PFSK-1 (cell line): ENCODE measurements at regions not wholly inside any gene's neighbourhood (a gene's known extent, or its start where the extent isn't known, plus 50 kb on each side); places are given as distances from the start of the nearest gene placed in this dataset.

ENCODE experiments used
- FOXP2 ChIP-seq: optimal IDR thresholded peaks from 2 replicates; pipeline ENCODE3; 2011; ENCODE audit warnings: borderline replicate concordance, control low read depth, inconsistent platforms; ENCODE audit not compliant: insufficient read depth; ENCODE audit errors: extremely low read length, extremely low read depth
- POLR2AphosphoS5 ChIP-seq: IDR thresholded peaks from 2 replicates; pipeline ENCODE4 v1.6.1; 2012; ENCODE audit warnings: low read depth, mild to moderate bottlenecking, control low read depth, low read length, moderate library complexity
- REST ChIP-seq, 2 experiments: IDR thresholded peaks; 2 replicates each; pipeline versions ENCODE4 v1.6.1 to v1.8.0; 2011 to 2012; ENCODE audit warnings: low read depth in 2 of 2, low read length in 2 of 2, control low read depth in 1 of 2, inconsistent platforms in 1 of 2, mild to moderate bottlenecking in 1 of 2, moderate library complexity in 1 of 2; ENCODE audit not compliant: insufficient read depth in 1 of 2
- SIN3A ChIP-seq: IDR thresholded peaks from 2 replicates; pipeline ENCODE4 v1.6.1; 2012; ENCODE audit warnings: mild to moderate bottlenecking, low read length, moderate library complexity, borderline replicate concordance; ENCODE audit not compliant: insufficient read depth
- TAF1 ChIP-seq: IDR thresholded peaks from 2 replicates; pipeline ENCODE4 v1.6.1; 2012; ENCODE audit warnings: low read length, control low read depth, borderline replicate concordance; ENCODE audit not compliant: insufficient read depth

GRCh38 chr4:136754810-136755530 is 777.3 kb downstream of the PCDH18 start:
- no peak for TF ChIP-seq TAF1
- no peak for TF ChIP-seq POLR2AphosphoS5
- TF ChIP-seq FOXP2 = no peak
- TF ChIP-seq SIN3A = no peak
- TF ChIP-seq REST (IDR thresholded peaks at IDR 0.05; ENCODE audit: insufficient read depth in 1 of 2, low read depth in 2 of 2, low read length in 2 of 2) = no peak

GRCh38 chr4:136751556-136751955 is 780.7 kb downstream of the PCDH18 start:
- TF ChIP-seq FOXP2 = no peak

- TF ChIP-seq TAF1 = no peak
- no peak for TF ChIP-seq POLR2AphosphoS5
- no peak for TF ChIP-seq SIN3A
- TF ChIP-seq REST (IDR thresholded peaks at IDR 0.05; ENCODE audit: insufficient read depth in 1 of 2, low read depth in 2 of 2, low read length in 2 of 2) = no peak
- TF ChIP-seq FOXP2 = no peak
Measured at GRCh38 chr4:136750897-136751296, 781.4 kb downstream of the PCDH18 start.

- TF ChIP-seq REST (IDR thresholded peaks at IDR 0.05; ENCODE audit: insufficient read depth in 1 of 2, low read depth in 2 of 2, low read length in 2 of 2) (no peak), TAF1 (no peak), SIN3A (no peak), FOXP2 (no peak), POLR2AphosphoS5 (no peak)
Measured at GRCh38 chr4:136749989-136750388, 782.3 kb downstream of the PCDH18 start.

GRCh38 chr4:136748773-136749172 is 783.5 kb downstream of the PCDH18 start:
- TF ChIP-seq REST (IDR thresholded peaks at IDR 0.05; ENCODE audit: insufficient read depth in 1 of 2, low read depth in 2 of 2, low read length in 2 of 2) = no peak
